HG03342 (cell line): ENCODE measurements at regions not wholly inside any gene's neighbourhood (a gene's known extent, or its start where the extent isn't known, plus 50 kb on each side); places are given as distances from the start of the nearest gene placed in this dataset.

Source experiments
- ATAC-seq: cut with Tn5 transposase; IDR thresholded peaks from one replicate; pipeline ENCODE4 v1.9.1; 2021; ENCODE audit warnings: mild to moderate bottlenecking, moderate library complexity; ENCODE audit not compliant: unreplicated experiment

- ATAC-seq = no peak
These were observed 159.8 kb downstream of the PALM2AKAP2 start for GRCh38 chr9:109939698-109940342.

- ATAC-seq = no peak
These were observed 160.6 kb downstream of the PALM2AKAP2 start for GRCh38 chr9:109940561-109940960.

- ATAC-seq = no peak
These were observed 161.8 kb downstream of the PALM2AKAP2 start for GRCh38 chr9:109941771-109942170.

GRCh38 chr9:109945573-109945972 lies 165.6 kb downstream of the PALM2AKAP2 start:
- ATAC-seq = no peak

- ATAC-seq = no peak
These were observed 168.5 kb downstream of the PALM2AKAP2 start for GRCh38 chr9:109948453-109948852.

- peak; percentile 74 for ATAC-seq
These were observed 170.9 kb downstream of the PALM2AKAP2 start for GRCh38 chr9:109950710-109951443.

GRCh38 chr9:109953300-109953699 lies 173.3 kb downstream of the PALM2AKAP2 start:
- ATAC-seq = no peak

- ATAC-seq = no peak
These were observed 174.0 kb downstream of the PALM2AKAP2 start for GRCh38 chr9:109953813-109954497.

GRCh38 chr9:109956717-109957440 lies 176.9 kb downstream of the PALM2AKAP2 start:
- no peak for ATAC-seq

- no peak for ATAC-seq
These were observed 179.7 kb downstream of the PALM2AKAP2 start for GRCh38 chr9:109959679-109960078.

- ATAC-seq = no peak
These were observed 181.6 kb downstream of the PALM2AKAP2 start for GRCh38 chr9:109961626-109962025.

- no peak for ATAC-seq
These were observed 182.2 kb downstream of the PALM2AKAP2 start for GRCh38 chr9:109962215-109962614.

- no peak for ATAC-seq
These were observed 183.1 kb downstream of the PALM2AKAP2 start for GRCh38 chr9:109963079-109963478.

- peak; percentile 42 for ATAC-seq
These were observed 186.8 kb downstream of the PALM2AKAP2 start for GRCh38 chr9:109966643-109967368.

- ATAC-seq = peak; percentile 35
These were observed 187.9 kb downstream of the PALM2AKAP2 start for GRCh38 chr9:109967651-109968642.

- ATAC-seq = peak; percentile 19
These were observed 189.0 kb downstream of the PALM2AKAP2 start for GRCh38 chr9:109969011-109969410.

- no peak for ATAC-seq
These were observed 189.7 kb downstream of the PALM2AKAP2 start for GRCh38 chr9:109969573-109970237.

GRCh38 chr9:109971226-109971625 lies 191.2 kb downstream of the PALM2AKAP2 start:
- ATAC-seq = no peak
